ENCODE measurements at regions not wholly inside any gene's neighbourhood (a gene's known extent, or its start where the extent isn't known, plus 50 kb on each side); places are given as distances from the start of the nearest gene placed in this dataset.
"Not testable (repeated sequence)": the region's sequence is repeated elsewhere in the genome, so short reads cannot be mapped to it uniquely, and the experiment has no call there.

GRCh38 chr15:24509714-24510113, 165.9 kb upstream of the NPAP1 start:
- H3K27ac ChIP-seq (ENCODE audit: low read depth in 1 of 2, low read length in 1 of 2); H3K9ac ChIP-seq (ENCODE audit: insufficient read depth in 1 of 2, low read length in 2 of 2); H3K9me3 ChIP-seq (ENCODE audit: control insufficient read depth in 4 of 4, insufficient read depth in 3 of 4, low read length in 3 of 4); ATAC-seq (ENCODE audit: insufficient read depth, low FRiP score); H3K27me3 ChIP-seq (ENCODE audit: control insufficient read depth in 3 of 3, insufficient read depth in 3 of 3, low read length in 2 of 3); DNase-seq; H3K4me1 ChIP-seq (ENCODE audit: control insufficient read depth in 5 of 5, insufficient read depth in 5 of 5, low read length in 5 of 5); H3K36me3 ChIP-seq (ENCODE audit: control insufficient read depth in 4 of 4, insufficient read depth in 4 of 4, low read length in 4 of 4); H3K4me3 ChIP-seq: not testable (repeated sequence)
- 86 to 93% methylated on average over 1 of the region's 1 CpG for WGBS, 2 donors

- H3K4me1 ChIP-seq (ENCODE audit: control insufficient read depth in 5 of 5, insufficient read depth in 5 of 5, low read length in 5 of 5); H3K9me3 ChIP-seq (ENCODE audit: control insufficient read depth in 4 of 4, insufficient read depth in 3 of 4, low read length in 3 of 4); DNase-seq; H3K9ac ChIP-seq (ENCODE audit: insufficient read depth in 1 of 2, low read length in 2 of 2); ATAC-seq (ENCODE audit: insufficient read depth, low FRiP score); H3K4me3 ChIP-seq; H3K27ac ChIP-seq (ENCODE audit: low read depth in 1 of 2, low read length in 1 of 2); H3K36me3 ChIP-seq (ENCODE audit: control insufficient read depth in 4 of 4, insufficient read depth in 4 of 4, low read length in 4 of 4); H3K27me3 ChIP-seq (ENCODE audit: control insufficient read depth in 3 of 3, insufficient read depth in 3 of 3, low read length in 2 of 3): not testable (repeated sequence)
- 63 to 85% methylated on average over 3 of the region's 3 CpGs for WGBS, 2 donors
These were observed 164.0 kb upstream of the NPAP1 start for GRCh38 chr15:24511598-24511997.

GRCh38 chr15:24518772-24519171, 156.8 kb upstream of the NPAP1 start:
- not testable (repeated sequence) for H3K4me3 ChIP-seq; H3K36me3 ChIP-seq (ENCODE audit: control insufficient read depth in 4 of 4, insufficient read depth in 4 of 4, low read length in 4 of 4); H3K9me3 ChIP-seq (ENCODE audit: control insufficient read depth in 4 of 4, insufficient read depth in 3 of 4, low read length in 3 of 4); H3K27me3 ChIP-seq (ENCODE audit: control insufficient read depth in 3 of 3, insufficient read depth in 3 of 3, low read length in 2 of 3); H3K9ac ChIP-seq (ENCODE audit: insufficient read depth in 1 of 2, low read length in 2 of 2); H3K4me1 ChIP-seq (ENCODE audit: control insufficient read depth in 5 of 5, insufficient read depth in 5 of 5, low read length in 5 of 5); DNase-seq; ATAC-seq (ENCODE audit: insufficient read depth, low FRiP score); H3K27ac ChIP-seq (ENCODE audit: low read depth in 1 of 2, low read length in 1 of 2)
- 73 to 85% methylated on average over 3 of the region's 4 CpGs for whole genome bisulfite sequencing, 2 donors

GRCh38 chr15:24531235-24531634, 144.3 kb upstream of the NPAP1 start:
- WGBS, 2 donors = 46 to 54% methylated on average over 3 of the region's 3 CpGs
- H3K9ac ChIP-seq (ENCODE audit: insufficient read depth in 1 of 2, low read length in 2 of 2); ATAC-seq (ENCODE audit: insufficient read depth, low FRiP score); H3K27me3 ChIP-seq (ENCODE audit: control insufficient read depth in 3 of 3, insufficient read depth in 3 of 3, low read length in 2 of 3); H3K36me3 ChIP-seq (ENCODE audit: control insufficient read depth in 4 of 4, insufficient read depth in 4 of 4, low read length in 4 of 4); H3K4me1 ChIP-seq (ENCODE audit: control insufficient read depth in 5 of 5, insufficient read depth in 5 of 5, low read length in 5 of 5); H3K9me3 ChIP-seq (ENCODE audit: control insufficient read depth in 4 of 4, insufficient read depth in 3 of 4, low read length in 3 of 4); H3K4me3 ChIP-seq; H3K27ac ChIP-seq (ENCODE audit: low read depth in 1 of 2, low read length in 1 of 2); DNase-seq: not testable (repeated sequence)

- WGBS, 2 donors = 89 to 93% methylated on average over 1 of the region's 1 CpG
- not testable (repeated sequence) for H3K4me1 ChIP-seq (ENCODE audit: control insufficient read depth in 5 of 5, insufficient read depth in 5 of 5, low read length in 5 of 5); H3K9me3 ChIP-seq (ENCODE audit: control insufficient read depth in 4 of 4, insufficient read depth in 3 of 4, low read length in 3 of 4); H3K9ac ChIP-seq (ENCODE audit: insufficient read depth in 1 of 2, low read length in 2 of 2); DNase-seq; H3K27me3 ChIP-seq (ENCODE audit: control insufficient read depth in 3 of 3, insufficient read depth in 3 of 3, low read length in 2 of 3); H3K27ac ChIP-seq (ENCODE audit: low read depth in 1 of 2, low read length in 1 of 2); ATAC-seq (ENCODE audit: insufficient read depth, low FRiP score); H3K36me3 ChIP-seq (ENCODE audit: control insufficient read depth in 4 of 4, insufficient read depth in 4 of 4, low read length in 4 of 4); H3K4me3 ChIP-seq
These were observed 141.5 kb upstream of the NPAP1 start for GRCh38 chr15:24534032-24534431.

GRCh38 chr15:24557281-24557680, 118.3 kb upstream of the NPAP1 start:
- not testable (repeated sequence) for H3K9me3 ChIP-seq (ENCODE audit: control insufficient read depth in 4 of 4, insufficient read depth in 3 of 4, low read length in 3 of 4); H3K4me3 ChIP-seq; H3K27ac ChIP-seq (ENCODE audit: low read depth in 1 of 2, low read length in 1 of 2); DNase-seq; H3K9ac ChIP-seq (ENCODE audit: insufficient read depth in 1 of 2, low read length in 2 of 2); H3K36me3 ChIP-seq (ENCODE audit: control insufficient read depth in 4 of 4, insufficient read depth in 4 of 4, low read length in 4 of 4); H3K4me1 ChIP-seq (ENCODE audit: control insufficient read depth in 5 of 5, insufficient read depth in 5 of 5, low read length in 5 of 5); ATAC-seq (ENCODE audit: insufficient read depth, low FRiP score); H3K27me3 ChIP-seq (ENCODE audit: control insufficient read depth in 3 of 3, insufficient read depth in 3 of 3, low read length in 2 of 3)
- WGBS, 2 donors = 80 to 82% methylated on average over 5 of the region's 5 CpGs
